ENCODE measurements at regions not wholly inside any gene's neighbourhood (a gene's known extent, or its start where the extent isn't known, plus 50 kb on each side); places are given as distances from the start of the nearest gene placed in this dataset.
A peak's percentile ranks its signal among the peaks of the same experiment; 100 is the strongest.

DNA sequence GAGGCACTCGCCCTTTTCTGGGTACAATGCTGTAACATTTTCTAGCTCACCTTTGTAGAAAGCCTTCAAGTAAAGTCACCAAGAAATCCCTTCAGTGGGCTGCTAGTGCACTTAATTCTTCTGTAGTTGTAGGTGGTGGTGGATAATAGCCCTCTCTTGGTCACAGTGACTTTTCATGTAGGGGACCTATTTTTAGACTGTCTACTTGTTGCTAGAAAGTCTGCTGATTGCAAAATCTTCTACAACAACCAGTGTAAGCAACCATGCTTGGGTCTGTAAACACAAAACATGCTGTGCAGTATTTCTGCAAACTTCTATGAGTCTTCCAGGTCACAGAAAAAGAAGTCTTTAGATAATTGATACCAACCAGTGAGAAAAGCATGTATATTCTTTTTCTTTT lies 55.6 kb downstream of the PBDC1 start:
- TF ChIP-seq, protein P1, sequence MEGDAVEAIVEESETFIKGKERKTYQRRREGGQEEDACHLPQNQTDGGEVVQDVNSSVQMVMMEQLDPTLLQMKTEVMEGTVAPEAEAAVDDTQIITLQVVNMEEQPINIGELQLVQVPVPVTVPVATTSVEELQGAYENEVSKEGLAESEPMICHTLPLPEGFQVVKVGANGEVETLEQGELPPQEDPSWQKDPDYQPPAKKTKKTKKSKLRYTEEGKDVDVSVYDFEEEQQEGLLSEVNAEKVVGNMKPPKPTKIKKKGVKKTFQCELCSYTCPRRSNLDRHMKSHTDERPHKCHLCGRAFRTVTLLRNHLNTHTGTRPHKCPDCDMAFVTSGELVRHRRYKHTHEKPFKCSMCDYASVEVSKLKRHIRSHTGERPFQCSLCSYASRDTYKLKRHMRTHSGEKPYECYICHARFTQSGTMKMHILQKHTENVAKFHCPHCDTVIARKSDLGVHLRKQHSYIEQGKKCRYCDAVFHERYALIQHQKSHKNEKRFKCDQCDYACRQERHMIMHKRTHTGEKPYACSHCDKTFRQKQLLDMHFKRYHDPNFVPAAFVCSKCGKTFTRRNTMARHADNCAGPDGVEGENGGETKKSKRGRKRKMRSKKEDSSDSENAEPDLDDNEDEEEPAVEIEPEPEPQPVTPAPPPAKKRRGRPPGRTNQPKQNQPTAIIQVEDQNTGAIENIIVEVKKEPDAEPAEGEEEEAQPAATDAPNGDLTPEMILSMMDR (IDR thresholded peaks at IDR 0.05; ENCODE audit: low read depth, low read length), result no peak

DNA sequence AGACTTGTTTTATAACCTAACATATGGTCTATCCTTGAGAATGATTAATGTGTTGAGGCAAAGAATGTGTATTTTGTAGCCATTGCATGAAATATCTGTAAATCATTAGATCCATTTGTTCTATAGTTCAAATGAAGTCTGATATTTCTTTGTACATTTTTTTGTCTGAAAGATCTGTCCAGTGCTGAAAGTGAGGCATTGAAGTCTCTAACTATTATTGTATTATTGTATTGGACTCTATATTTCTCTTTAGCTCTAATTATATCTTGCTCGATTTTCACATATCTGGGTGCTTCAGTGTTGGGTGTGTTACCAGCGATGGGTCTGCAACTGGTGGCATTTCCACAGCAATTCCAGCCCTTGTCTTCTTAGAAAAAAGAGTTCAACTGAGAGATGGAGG lies 76.0 kb downstream of the PBDC1 start:
- Histone ChIP-seq H3K36me3 (no peaks in the 10 kb centered on the region), H3K4me3 (ENCODE audit: low read depth, low read length) (no peak overlapping the region), H3K27ac (no peak overlapping the region), H3K9me3 (ENCODE audit: severe bottlenecking) (no peaks in the 10 kb centered on the region), H3K27me3 (ENCODE audit: insufficient read depth, low read depth, severe bottlenecking) (peaks cover 40% of the 10 kb centered on the region)
- DNase-seq, result no peak
- TF ChIP-seq, protein P1 (IDR thresholded peaks at IDR 0.05; ENCODE audit: low read depth, low read length), result no peak

More for the DNA sequence above, 55.6 kb downstream of the PBDC1 start:
- Histone ChIP-seq H3K9me3 (ENCODE audit: severe bottlenecking) (no peaks in the 10 kb centered on the region), H3K4me3 (ENCODE audit: low read depth, low read length) (no peak overlapping the region), H3K27ac (no peak overlapping the region), H3K36me3 (no peaks in the 10 kb centered on the region), H3K27me3 (ENCODE audit: insufficient read depth, low read depth, severe bottlenecking) (peaks cover 6% of the 10 kb centered on the region)
- no peak for DNase-seq

DNA sequence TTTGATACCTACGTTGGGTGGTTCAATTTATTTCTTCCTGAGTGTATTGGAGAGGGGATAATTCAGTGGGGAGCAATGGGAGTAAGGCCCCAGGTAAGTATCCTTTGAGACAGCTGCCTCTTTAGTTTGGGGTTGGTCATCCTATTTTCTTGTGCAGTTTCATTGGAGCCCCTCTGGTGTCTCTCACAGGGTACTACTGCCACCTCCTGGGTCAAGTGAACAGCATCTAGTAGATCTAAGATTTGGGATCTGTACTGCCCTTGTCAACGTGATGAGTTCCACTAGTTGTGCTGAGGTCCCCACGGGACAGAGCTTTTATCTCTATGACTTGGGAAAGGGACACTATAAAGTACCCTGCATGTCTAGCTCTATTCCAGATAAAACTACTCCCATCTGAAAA lies 80.6 kb downstream of the PBDC1 start:
- H3K36me3 ChIP-seq, result no peaks in the 10 kb centered on the region
- H3K27me3 ChIP-seq (ENCODE audit: insufficient read depth, low read depth, severe bottlenecking), result peaks cover 28% of the 10 kb centered on the region
- H3K27ac ChIP-seq, result no peak overlapping the region
- H3K9me3 ChIP-seq (ENCODE audit: severe bottlenecking), result no peaks in the 10 kb centered on the region
- no peak overlapping the region for H3K4me3 ChIP-seq (ENCODE audit: low read depth, low read length)
- TF ChIP-seq, protein P1 (IDR thresholded peaks at IDR 0.05; ENCODE audit: low read depth, low read length), result peak; percentile 42; the same call in 1 of the 2 replicates
- peak; percentile 19 for DNase-seq

DNA sequence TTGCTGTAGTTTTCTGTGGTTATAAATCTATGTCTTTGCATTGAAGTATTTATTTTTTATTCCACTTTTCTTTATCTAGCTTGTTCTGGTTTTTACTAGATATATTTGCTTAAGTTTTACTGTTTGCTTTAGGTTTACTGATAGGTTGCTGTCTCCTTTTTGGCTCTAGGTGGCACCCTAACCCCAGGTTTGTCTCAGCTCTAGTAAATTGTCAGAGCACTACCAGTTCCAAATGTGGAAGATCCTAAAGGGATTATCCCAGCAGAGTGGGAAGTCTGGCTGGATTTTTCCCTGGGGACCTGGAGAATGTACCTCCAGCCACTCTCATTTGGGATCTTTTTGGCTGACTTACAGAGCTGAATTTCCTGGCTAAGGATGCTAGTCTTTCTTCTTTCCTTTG lies 106.1 kb downstream of the PBDC1 start:
- no peaks in the 10 kb centered on the region for H3K9me3 ChIP-seq (ENCODE audit: severe bottlenecking)
- peak; percentile 48 for DNase-seq
- H3K27ac ChIP-seq, result no peak overlapping the region
- TF ChIP-seq, protein P1 (IDR thresholded peaks at IDR 0.05; ENCODE audit: low read depth, low read length), result peak; percentile 66
- H3K27me3 ChIP-seq (ENCODE audit: insufficient read depth, low read depth, severe bottlenecking), result peaks cover 20% of the 10 kb centered on the region
- H3K4me3 ChIP-seq (ENCODE audit: low read depth, low read length), result no peak overlapping the region
- H3K36me3 ChIP-seq, result no peaks in the 10 kb centered on the region
